HG03108 (cell line): ENCODE measurements at regions not wholly inside any gene's neighbourhood (a gene's known extent, or its start where the extent isn't known, plus 50 kb on each side); places are given as distances from the start of the nearest gene placed in this dataset.

Experiments used
- ATAC-seq: cut with Tn5 transposase; IDR thresholded peaks from one replicate; pipeline ENCODE4 v1.9.1; 2021; ENCODE audit warnings: moderate library complexity; ENCODE audit not compliant: unreplicated experiment

DNA sequence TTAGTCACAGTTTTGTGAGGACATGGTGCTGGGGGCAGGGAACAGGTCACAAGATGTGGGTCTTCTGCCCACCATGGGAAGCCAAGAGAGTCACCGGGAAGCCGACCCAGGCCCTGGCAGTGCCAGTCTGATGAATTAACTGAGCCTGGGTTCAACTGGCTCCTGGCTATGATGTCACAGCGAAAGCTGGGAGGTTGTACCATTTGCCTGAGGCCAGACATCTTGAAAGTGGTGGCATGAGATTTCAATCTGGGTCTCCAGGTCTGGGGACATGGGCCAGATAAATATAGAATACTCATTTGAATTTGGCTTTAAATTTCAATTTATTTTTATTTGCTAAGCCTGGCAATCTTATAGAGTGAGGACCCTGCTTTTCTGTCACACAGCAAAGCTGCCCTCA lies 280.9 kb downstream of the NSG2 start:
- no peak for ATAC-seq

DNA sequence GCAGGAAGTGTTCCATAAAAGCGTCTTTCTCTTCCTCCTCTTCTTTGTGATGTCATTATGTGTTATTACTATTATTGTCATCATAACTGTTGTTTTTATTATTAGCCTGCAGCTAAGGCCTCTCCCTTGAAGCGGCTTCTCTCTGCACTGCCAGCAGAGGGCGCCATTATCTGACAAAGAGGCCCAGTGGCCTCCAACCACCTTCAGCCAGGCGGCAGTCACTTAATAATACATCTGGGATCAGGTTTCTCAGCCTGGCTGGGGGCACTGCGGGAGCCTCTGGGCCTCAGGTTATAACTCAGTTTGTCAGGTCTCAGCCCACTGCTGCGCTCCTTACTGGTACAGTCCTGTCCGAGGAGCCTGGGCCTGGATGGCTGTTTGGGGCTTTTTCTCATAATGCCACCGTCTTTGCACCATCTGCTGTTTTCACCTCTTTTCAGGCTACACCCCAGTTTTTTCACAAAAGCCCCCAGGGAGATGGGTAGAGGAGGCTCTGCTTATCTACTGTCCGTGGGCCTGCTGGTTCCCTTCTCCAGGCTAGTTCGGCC lies 281.9 kb downstream of the NSG2 start:
- no peak for ATAC-seq

DNA sequence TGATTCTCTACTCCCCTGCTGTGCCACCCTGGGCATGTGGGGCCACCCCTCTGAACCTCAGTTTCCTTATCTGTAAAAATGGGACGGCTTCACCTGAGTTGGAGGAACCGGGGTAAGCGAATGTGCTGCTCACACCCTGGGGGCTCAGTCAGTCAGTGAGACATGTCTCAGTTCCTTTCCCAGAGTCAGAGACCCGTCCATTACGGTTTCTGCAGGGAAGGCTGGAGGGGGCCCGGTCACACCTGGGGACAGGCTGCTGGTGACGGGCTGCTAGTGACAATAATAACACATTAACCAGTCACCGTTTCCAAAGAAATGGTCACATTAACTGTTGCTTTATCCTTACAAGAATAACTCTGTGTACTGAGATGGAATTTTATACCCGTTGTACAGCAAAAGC lies 282.4 kb downstream of the NSG2 start:
- ATAC-seq: no peak

DNA sequence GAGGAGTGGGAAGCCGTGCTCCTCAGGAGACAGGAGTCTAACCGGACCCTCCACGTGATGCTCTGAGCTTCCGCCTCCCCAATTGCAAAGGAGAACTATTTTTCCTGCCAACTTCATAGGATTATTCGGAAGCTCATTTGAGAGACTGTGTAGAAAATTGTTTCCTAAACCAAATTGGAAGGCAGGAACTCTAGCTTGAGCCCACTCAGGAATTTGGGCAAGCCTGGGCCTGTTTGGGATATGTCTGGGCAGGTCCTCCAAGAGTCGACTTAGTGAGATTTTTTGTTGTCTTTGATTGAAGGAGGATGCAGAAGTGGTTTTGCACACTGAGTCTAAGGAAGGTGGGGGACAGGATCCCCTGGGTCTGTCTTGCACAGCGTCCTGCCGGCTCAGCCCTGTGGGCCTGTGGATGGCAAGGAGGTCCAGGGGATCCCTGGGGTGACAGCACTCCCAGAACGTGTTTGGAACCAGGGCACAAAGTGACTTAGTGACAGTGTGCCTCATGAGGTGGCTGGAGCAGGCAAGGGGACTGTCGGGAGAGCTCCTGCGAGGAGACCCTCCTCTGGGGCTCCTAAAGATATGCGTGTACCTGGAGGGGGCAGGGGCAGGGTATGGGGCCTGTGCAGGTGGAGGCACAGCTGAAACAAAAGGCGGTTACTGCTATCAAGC lies 283.3 kb downstream of the NSG2 start:
- ATAC-seq: no peak

DNA sequence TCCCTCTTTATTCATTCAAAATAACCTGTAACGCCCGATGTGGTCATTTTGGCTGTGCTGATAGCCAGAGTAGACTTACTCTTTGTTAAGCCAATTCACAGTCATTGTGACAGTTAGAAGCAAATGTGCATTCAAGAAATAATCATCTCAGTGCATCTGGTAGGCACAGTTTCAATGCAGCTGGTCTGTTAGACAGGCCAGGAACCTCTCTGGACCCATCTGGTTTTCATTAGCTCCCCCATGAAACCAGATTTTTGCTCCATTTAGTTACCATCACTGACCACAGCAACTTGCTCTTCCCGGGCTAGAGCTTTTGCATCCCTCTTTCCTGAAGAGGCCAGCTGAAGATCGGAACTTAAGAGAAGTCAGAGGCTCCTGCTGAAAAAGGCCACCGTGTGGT lies 284.2 kb downstream of the NSG2 start:
- ATAC-seq: no peak

DNA sequence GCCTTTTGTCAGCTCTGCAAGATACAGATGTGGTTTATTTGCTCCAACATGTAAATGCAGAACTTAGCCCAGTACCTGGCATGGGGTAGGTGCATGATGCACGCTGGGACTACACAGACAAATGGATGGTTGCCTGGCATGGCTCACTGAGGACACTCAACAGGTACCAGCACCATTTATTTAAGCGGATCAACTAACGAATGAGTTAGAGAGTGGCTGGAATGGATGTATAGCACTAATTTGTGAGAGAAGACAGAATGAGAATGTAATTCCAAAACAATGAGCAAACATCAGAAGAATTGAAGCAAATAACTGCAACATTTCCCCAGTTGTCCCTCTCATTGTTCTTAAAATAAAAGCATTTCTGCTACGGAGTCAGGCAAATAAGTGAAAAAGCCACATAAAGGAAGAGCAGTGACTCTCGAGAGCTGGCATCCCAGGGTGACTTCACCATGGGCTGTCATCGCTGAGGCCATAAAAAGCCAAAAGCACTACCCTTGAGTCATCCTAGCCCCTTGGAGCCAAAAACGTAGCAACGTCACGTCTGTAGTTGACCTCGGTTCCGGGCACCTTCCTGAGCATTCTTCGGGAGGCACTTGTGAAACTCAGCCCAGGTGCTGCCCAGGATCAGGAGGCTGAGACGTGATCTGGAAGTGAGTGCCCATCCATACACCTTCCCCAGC lies 290.3 kb downstream of the NSG2 start:
- ATAC-seq: no peak

DNA sequence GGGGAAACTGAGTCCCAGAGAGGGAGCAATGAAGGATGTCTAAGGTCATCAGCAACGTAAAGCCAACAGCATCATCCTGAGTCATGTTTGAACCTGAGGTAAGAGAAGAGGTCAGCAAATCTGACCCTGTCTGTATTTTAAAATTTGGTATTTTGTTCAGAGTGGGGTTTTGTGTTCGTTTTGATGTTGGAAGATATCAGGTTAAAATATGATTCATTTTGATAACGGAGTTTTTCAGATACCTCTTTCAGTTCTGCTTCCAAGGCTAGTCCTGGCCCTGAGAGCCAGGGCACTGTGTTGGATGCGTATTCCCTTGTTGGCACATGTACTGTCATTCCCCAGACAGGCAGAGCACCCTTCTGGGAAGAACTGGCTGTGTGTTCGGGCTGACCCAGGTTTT lies 291.0 kb downstream of the NSG2 start:
- no peak for ATAC-seq

DNA sequence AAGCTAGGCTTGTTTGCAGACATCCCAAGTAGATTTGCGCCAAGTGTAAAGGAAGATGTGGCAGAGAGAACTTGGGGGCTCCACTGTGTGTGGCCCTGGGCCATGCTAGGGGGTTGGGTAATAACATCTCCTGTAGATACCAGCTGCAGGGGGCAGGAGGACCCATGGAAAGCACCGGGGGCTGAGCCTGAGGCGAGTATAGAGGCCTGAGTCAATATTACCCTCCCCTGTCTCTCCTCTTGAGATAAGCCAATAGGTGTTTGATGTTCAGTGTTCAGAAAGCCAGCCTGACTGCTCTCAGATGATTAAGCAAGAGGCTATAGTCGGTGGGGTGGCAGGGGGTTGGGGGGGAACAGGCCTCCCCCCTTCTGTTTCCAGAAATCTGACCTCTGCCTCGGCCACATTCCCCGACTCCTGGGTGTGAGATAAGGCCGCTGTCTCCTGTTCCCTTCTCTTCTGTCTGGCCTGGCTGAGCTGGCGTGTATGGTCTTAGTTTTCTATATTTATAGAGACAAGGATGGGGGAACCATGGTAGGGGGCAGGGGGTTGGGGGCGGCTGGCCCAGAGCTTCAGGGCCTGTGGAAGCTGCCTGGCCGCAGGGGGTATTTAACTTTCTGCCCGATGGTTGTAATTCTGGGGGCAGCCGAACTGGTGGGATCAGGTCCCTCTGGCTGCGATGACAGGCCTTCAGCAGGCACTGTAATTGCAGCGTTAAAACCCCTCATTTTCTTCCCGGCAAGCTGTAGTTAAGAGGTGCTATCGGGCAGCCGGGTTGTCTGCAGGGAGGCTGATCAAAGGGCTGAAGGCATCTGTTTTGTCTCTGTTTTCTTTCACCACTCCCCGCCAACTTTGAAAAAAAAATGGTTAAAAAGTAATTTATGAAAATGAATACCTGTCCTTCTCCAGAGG lies 292.0 kb downstream of the NSG2 start:
- ATAC-seq: no peak

DNA sequence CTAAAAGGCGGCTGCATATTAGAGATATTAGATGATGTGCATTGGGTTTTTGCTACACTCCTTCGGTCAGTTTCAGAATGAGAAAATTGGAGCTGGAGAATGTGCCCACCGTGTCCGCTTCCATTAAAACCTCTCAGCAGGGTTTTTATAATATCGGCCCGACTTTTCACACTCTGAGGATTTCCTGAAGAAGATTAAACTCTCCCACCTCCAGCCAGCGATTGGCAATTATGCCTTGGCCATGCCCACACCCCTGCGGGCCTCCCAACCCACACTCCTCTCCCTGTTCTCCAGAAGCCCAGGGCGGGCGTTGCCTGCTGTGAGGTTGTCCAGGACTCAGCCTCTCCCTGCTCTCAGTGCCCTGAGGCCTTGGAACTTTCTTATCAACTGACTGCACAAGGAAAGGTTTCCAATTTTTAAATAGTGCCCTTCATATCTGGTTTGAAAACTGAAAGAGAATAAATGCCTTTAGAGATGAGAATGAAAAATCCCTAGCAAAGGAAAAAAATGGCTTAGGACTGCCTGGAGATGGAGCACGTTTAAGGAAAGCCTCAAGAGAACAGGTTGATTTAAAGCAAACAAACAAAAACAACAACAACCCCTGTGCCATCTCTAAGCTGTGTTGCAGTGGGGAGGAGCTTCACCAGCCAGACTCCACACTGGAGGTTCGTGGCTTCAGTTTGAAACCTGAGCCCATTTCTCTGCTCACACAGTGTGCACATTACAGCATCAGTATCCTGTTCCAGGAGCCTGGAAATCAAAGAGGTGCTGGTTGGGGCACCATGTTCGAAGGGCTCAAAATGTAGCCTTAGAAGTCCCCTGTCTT lies 292.9 kb downstream of the NSG2 start:
- ATAC-seq: no peak

DNA sequence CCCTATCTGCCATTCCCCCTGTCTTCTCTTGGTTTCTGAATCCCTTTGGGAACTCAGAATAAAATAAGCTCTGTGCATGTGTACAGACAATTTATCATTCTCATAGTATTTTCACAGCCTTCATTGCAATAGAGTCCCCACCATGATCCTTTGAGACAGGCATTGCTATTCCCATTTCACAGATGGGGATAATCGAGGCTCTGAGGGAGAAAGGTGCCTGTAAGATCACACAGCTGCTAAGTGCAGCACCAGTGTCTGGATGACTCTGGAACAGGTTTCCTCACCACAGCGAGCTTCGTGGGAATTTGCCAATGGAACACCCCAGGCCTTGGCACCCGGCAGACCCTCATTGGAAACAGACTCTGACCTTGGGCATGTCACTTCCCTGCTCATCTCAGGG lies 293.6 kb downstream of the NSG2 start:
- ATAC-seq: no peak

DNA sequence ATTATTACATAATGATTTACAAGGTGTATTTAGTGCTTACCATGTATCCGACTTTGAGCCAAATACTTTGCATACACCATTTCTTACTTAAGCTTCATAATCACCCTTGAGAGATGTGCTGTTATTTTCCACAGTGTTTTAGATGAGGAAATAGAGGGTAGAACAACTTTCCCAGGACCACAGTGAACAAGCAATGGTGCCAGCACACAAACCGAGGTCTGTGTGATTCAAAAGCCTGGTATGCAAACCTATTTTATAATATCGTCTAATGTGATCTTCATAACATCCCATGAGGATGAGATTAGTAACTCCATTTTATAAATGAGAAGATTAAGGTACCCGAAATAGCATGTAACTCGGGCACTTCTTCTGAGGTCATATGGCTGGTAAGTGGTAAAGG lies 294.7 kb downstream of the NSG2 start:
- ATAC-seq: no peak

DNA sequence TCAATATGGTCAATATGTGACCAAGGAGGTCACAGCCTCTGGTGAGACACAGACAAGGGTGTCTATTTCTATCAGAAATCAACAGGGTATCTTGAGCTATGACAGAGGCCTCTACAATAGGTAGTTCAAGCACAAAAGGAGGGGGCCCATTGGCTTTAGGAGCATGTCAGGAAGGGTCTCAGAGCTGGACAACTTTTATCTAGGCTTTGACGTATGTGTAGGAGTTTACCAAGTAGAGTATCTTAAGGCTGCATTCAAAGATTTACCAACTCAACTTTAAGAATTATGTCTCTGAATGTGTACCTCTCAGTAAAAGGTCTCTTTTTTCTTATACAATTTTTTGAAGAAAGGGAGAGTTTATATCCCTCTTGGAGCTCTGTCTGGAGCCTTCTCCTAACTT lies 297.2 kb downstream of the NSG2 start:
- ATAC-seq: no peak

DNA sequence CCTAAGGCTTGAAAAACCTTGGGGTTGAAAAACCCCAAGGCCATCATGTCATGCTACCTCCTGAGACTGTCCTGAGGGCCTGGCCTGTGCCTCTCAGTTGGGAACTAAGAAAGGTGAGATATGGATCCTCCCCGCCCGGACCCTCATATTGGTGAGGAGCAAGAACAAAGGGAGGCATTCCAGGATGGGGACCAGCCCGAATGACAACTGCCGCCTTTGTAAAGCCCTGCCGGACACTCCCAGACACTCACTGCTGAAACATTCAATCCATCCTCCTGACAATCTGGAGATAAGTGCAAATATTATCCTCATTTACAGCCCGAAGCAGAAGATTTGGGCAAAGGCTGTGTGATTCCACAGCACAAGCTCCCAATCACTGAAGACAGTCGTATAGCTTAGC lies 298.3 kb downstream of the NSG2 start:
- no peak for ATAC-seq

DNA sequence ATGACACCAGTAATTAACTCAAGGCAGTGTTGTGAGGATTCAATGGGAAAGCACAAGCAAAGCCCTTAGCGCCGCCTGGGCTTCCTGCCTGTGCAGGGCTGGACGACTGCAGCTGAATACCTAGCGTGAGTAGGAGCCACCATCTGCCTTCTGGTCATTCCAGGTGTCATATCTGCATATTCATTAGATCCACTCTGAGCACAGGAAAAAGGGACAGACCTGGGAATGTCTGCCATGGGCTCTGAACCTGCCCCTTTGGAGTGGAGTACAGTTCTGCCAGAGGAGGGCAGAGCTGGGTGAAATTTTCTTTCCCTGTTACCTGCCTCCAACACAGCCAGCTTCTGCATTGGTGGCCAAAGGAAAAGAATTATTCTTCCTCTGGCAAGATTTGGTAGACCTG lies 298.8 kb downstream of the NSG2 start:
- ATAC-seq: no peak

DNA sequence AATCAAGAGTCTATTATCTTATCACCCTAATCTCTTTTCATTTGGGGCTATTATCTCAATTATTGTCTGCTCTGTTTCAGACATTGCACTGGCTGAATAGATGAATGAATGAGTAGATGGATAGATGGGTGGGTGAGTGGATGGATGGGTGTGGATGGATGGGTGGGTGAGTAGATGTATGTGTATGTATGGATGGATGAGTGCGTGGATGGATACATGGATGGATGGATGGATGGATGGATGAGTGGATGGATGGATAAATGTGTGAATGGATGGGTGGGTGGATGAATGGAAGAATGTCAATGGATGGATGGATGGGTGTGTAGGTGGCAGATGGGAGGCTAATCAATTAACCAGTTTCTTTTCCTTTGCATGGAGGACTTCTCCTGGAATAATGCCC lies 301.7 kb downstream of the NSG2 start:
- no peak for ATAC-seq

DNA sequence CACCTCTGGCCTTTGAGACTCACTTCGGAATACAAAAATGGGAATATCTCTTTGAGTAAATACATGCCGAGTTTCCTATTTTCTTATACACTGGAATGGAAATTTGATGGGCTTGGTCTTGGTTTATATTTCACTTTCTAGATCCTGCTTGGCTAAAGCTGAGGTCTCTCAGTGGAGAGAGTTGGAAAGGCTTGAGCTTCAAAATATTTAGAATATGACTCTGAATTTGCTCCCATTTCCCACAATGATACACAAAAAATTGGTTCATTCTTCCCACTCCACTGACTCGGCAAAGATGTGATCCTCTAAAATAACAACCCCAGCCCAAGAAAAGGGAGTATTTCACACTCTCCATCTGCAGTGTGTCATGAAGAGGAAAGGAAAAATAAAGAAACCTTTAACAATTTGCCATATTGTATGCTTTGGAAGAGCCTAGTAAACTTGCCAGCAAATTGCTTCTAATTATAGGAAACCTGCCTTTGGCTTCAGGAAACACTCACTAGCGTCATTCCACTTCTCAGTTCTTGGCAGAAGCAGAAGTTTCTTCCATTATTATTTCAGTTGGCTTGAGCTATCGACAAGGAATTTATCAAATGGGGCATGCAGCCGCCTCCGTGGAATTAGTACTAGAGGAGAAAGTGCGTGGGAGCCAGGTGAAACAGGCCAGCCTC lies 302.9 kb downstream of the NSG2 start:
- ATAC-seq: no peak

DNA sequence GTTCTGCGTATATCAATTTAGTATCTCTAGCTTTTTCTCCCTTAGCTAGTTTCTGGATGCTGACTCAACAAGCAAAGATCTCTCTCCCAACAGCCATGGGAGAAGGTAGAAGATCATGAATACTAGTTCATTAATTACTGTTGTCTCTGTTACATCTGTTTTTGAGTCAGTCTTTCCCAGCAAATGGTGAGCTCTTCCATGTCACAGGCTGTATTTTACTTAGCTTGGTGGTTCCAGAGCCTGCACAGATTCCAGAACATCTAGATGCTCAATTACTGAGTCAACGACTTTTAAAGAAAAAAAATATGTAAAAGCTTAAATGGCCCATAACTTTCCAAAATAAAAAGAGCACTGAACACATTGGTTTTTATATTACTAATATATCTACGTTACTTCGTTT lies 307.2 kb downstream of the NSG2 start:
- ATAC-seq: no peak

DNA sequence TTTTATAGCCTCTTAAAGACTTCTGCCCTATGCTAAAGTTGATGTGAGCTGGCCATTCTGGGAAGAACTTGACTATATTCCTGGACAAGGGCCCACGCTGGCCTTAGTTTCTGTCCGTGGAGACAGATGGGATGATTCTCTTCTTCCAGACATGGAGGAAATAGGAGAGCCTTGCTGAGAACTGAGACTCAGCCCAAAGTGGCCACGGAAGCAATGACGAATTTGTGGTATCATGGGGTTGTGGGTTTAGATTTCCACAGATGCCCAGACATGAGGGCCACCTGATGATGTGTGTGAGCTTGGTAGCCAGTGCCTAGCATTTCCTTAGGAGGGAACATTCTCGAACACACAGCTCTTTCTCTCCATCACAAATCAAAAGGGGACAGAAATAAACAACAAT lies 309.1 kb downstream of the NSG2 start:
- no peak for ATAC-seq

DNA sequence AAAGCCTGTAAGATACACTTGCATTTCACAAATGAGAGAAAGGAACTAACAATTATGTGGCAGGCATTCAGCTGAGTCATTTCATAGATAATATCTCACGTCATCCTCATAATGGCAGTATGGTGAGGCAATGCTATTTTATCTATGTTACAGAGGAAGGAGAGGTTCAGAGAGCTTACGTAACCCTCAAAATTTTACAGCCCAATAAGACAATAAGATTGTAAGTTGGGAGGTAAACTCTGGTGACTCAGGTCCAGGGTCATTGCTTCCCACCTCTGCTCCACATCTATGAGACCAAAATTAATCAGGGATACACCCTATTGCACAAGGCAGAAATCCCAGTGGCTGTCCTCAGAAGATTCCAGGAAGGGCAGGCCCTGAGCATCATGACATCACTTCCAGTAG lies 309.7 kb downstream of the NSG2 start:
- no peak for ATAC-seq

DNA sequence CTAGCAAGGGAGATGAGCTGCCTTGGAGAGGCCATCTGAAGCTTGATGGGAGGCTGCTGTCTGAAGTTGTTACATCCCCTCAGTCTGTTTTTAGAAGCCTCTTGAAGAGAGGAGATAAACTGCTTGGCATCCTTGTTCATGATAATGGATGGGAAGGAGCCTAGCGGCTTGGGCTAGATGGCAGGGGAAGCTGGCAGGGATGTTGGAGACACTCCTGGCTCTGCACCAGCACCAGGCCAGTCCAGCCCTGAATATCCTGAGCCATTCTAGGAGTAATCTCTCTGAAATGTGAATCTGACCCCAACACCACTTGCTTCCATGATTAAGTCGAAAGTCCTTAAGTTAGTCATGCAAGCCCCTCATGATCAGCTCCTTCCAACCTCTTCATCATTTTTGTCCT lies 310.5 kb downstream of the NSG2 start:
- ATAC-seq: no peak
